Peyer's patch (tissue), 4 donors: ENCODE measurements at regions not wholly inside any gene's neighbourhood (a gene's known extent, or its start where the extent isn't known, plus 50 kb on each side); places are given as distances from the start of the nearest gene placed in this dataset.
"Not testable (repeated sequence)": the region's sequence is repeated elsewhere in the genome, so short reads cannot be mapped to it uniquely, and the experiment has no call there.

ENCODE experiments used
- DNase-seq, 3 donors: peaks; one replicate each; pipeline ENCODE4 v3.0.0-alpha.2; 2017 to 2019
- H3K27ac ChIP-seq, 4 donors: fragments of 200-600 bp; sonication (generic); one replicate each; pipeline ENCODE4 v1.5.1; 2016 to 2019
- H3K27me3 ChIP-seq, 2 donors: fragments of 200-600 bp; sonication (generic); one replicate each; pipeline ENCODE4 v1.5.1; 2019
- H3K36me3 ChIP-seq, 3 donors: fragments of 200-600 bp; sonication (generic); one replicate each; pipeline ENCODE4 v1.5.1; 2016 to 2019
- H3K4me1 ChIP-seq, 4 donors: fragments of 200-600 bp; sonication (generic); one replicate each; pipeline ENCODE4 v1.5.1; 2016 to 2019
- H3K4me3 ChIP-seq, 4 donors: fragments of 200-600 bp; sonication (generic); 1 replicate in 3 of 4; 2 replicates in 1 of 4; pipeline ENCODE4 v1.5.1; 2016 to 2019; ENCODE audit warnings: mild to moderate bottlenecking in 1 of 4
- H3K9me3 ChIP-seq, 4 donors: fragments of 200-600 bp; sonication (generic); one replicate each; pipeline ENCODE4 v1.5.1; 2016 to 2019; ENCODE audit warnings: mild to moderate bottlenecking in 1 of 4
- POLR2A ChIP-seq, 2 donors: fragments of 450-650 bp; IDR thresholded peaks; one replicate each; pipeline ENCODE4 v1.5.1; 2017; ENCODE audit warnings: antibody characterized with exemption in 2 of 2, mild to moderate bottlenecking in 2 of 2, moderate library complexity in 2 of 2
- small RNA-seq, 2 donors: library from RNA; depleted of rRNA; stranded (forward); fragments of <200 nt; gene quantifications; one replicate each; pipeline ENCODE3, GENCODE V24; 2016
- TF ChIP-seq, protein P1 (sequence below), 6 experiments: fragments of 450-650 bp in 4 of 6; fragments of 200-600 bp in 2 of 6; sonication (generic) in 1 of 6; IDR thresholded peaks; one replicate each; pipeline ENCODE4 v1.5.1; 2017 to 2019; ENCODE audit warnings: antibody characterized with exemption in 6 of 6, mild to moderate bottlenecking in 3 of 6, moderate library complexity in 1 of 6

DNA sequence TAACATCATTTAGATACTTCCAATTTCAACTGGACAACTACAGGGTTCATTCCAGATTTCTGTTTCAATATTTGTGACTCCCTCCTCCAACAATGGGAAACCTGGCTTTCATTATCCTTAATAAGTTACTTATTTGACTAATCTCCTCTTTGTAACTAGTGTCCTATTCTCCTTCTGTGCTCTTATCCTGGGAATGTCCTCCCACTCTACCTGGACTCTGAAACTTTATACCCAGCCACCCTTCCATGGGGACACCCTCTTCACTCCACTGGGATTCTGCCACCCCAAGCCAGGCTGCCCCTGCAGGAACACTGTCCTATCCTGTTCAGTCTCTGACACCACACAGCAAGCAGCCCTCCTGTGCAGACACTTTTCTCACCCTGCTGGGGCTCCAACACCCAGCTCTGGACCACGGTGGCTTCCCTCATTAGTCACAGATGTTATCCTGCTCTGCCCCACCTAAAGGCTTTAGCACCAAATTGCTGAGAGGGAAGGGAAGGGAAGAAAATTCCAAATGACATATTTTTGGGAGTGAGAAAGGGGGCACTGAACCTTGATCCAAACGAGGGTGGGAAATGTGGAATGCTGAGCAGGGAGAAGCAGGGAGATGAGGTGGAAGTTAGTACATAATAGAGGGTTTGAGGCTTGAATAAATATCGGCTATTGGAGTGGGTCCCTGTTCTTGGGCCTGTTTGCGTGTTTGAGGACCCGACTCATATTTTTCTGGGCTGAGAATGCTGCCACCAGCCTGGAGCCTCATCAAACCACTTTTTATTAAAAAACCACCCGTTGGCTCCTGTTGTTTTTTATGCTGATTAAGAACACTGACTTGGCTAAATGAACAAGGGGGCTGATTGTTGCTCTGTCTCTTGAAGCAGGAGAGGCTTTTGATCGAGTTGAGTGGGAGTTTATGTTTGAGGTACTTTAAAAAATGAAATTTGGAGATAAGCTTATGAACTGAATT, 54.0 kb upstream of the AKIRIN2 start:
- Histone ChIP-seq H3K4me3 (no peak overlapping the region), H3K9me3 (no peaks in the 10 kb centered on the region), H3K27ac (peak overlapping the region in 1 of 4 donors; percentile 20), H3K4me1 (peaks cover 0 to 7% (median 0%) of the 10 kb centered on the region in 4 donors), H3K27me3 (no peaks in the 10 kb centered on the region), H3K36me3 (no peaks in the 10 kb centered on the region)
- TF ChIP-seq, protein P1, sequence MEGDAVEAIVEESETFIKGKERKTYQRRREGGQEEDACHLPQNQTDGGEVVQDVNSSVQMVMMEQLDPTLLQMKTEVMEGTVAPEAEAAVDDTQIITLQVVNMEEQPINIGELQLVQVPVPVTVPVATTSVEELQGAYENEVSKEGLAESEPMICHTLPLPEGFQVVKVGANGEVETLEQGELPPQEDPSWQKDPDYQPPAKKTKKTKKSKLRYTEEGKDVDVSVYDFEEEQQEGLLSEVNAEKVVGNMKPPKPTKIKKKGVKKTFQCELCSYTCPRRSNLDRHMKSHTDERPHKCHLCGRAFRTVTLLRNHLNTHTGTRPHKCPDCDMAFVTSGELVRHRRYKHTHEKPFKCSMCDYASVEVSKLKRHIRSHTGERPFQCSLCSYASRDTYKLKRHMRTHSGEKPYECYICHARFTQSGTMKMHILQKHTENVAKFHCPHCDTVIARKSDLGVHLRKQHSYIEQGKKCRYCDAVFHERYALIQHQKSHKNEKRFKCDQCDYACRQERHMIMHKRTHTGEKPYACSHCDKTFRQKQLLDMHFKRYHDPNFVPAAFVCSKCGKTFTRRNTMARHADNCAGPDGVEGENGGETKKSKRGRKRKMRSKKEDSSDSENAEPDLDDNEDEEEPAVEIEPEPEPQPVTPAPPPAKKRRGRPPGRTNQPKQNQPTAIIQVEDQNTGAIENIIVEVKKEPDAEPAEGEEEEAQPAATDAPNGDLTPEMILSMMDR (IDR thresholded peaks at IDR 0.05), result no peak
- TF ChIP-seq POLR2A (IDR thresholded peaks at IDR 0.05), result no peak
- DNase-seq, result no peak

DNA sequence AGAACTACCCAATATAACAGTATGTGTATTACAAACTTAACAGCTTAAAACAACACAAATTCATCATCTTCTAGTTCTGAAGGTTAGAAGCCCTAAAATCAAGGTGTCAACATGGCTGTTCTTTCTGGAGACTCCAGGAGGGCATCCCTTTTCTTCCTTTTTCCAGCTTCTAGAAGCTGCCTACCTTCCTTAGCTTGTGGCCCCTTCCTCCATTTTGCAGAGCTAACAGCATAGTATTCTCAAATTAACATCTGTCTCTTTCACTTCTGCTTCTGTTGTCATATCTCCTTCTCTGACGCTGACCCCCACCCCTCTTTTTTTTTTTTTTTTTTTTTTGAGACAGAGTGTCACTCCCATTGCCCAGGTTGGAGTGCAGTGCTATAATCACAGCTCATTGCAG, 52.8 kb upstream of the AKIRIN2 start:
- no peaks in the 10 kb centered on the region for H3K27me3 ChIP-seq
- DNase-seq, result no peak

DNA sequence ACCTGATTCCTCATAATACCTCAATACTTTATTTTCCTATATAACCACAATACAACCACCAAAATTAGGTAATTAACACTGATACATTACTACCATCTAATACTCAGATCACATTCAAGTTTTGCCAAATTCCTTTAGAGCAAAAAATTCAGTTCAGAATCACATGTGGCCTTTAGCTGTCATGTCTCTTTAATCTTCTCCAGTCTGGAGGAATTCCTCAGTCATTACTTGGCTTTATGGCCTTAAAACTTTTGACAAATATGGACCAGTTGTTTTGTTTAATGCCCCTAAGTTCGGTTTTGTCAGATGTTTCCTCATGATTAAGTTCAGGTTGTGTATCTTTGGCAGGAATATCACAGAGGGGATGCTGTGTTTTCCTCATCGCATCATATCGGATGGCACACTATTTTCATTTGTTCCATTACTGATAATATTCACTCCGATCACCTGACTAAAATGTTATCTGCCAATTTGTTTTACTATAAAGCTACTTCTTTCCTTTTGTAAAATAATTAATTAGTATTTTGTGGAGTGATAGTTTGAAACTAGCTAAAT, 51.2 kb upstream of the AKIRIN2 start:
- Histone ChIP-seq H3K4me1 (peaks cover 0 to 7% (median 0%) of the 10 kb centered on the region in 4 donors), H3K4me3 (no peak overlapping the region), H3K9me3 (no peaks in the 10 kb centered on the region), H3K36me3 (no peaks in the 10 kb centered on the region), H3K27me3 (no peaks in the 10 kb centered on the region), H3K27ac (no peak overlapping the region)
- TF ChIP-seq, protein P1 (IDR thresholded peaks at IDR 0.05), result no peak
- TF ChIP-seq POLR2A (IDR thresholded peaks at IDR 0.05), result no peak
- no peak for DNase-seq

More for the DNA sequence above, 52.8 kb upstream of the AKIRIN2 start:
- Histone ChIP-seq H3K9me3 (no peaks in the 10 kb centered on the region), H3K4me1 (peaks cover 0 to 7% (median 0%) of the 10 kb centered on the region in 4 donors), H3K4me3 (no peak overlapping the region), H3K36me3 (no peaks in the 10 kb centered on the region), H3K27ac (no peak overlapping the region)
- TF ChIP-seq, protein P1 (IDR thresholded peaks at IDR 0.05), result no peak
- TF ChIP-seq POLR2A (IDR thresholded peaks at IDR 0.05), result no peak

DNA sequence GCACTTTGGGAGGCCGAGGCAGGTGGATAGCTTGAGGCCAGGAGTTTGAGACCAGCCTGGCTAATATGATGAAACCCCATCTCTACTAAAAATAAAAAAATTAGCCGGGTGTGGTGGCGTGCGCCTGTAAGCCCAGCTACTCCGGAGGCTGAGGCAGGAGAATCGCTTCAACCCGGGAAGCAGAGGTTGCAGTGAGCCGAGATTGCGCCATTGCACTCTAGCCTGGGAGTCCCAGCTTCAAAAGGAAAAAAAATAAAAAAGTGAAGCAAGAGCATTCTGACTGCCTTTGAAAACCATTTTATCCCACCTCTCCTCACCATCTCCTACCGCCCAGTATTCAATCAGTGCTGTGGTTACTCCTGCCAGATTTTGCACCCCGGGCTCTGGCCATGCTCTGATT, 50.5 kb upstream of the AKIRIN2 start:
- DNase-seq, H3K4me3 ChIP-seq, H3K4me1 ChIP-seq, H3K36me3 ChIP-seq, H3K9me3 ChIP-seq, H3K27me3 ChIP-seq, H3K27ac ChIP-seq: not testable (repeated sequence)

Small RNAs in the stretch of these regions (small RNA-seq; reads per million reads assigned to genes)
- 0 reads per million in 2 donors for gene RF00019
- 0 reads per million in 2 donors for gene RN7SL183P
